ENCODE measurements at regions not wholly inside any gene's neighbourhood (a gene's known extent, or its start where the extent isn't known, plus 50 kb on each side); places are given as distances from the start of the nearest gene placed in this dataset.

GRCh38 chr1:143718021-143718420 is 253.8 kb downstream of the FAM72C start:
- Histone ChIP-seq H3K23me2 (ENCODE audit: low read depth, low read length) (no peaks in the 10 kb centered on the region), H3K23ac (ENCODE audit: insufficient read length) (no peak overlapping the region), H2BK120ac (replicated peaks; ENCODE audit: low read depth, low read length) (no peak overlapping the region), H4K5ac (ENCODE audit: insufficient read length, low read depth, low read length) (no peak overlapping the region), H3K4me2 (ENCODE audit: insufficient read depth in 1 of 2, low read depth in 2 of 2, low read length in 2 of 2) (no peak overlapping the region), H3K4me1 (replicated peaks in 1 of 4; ENCODE audit: control insufficient read depth in 3 of 4, insufficient read depth in 4 of 4, low read length in 3 of 4) (0 out of 7 replicates have a peak, but pooled peaks cover 0 to 2% (median 0%) of the 10 kb centered on the region in 4 experiments), H3K4me3 (ENCODE audit: extremely low read depth in 1 of 4, insufficient read depth in 2 of 4, low read depth in 3 of 4, low read length in 4 of 4) (no peak overlapping the region), H2AK5ac (ENCODE audit: low read depth, low read length) (no peak overlapping the region), H3K14ac (ENCODE audit: insufficient read length) (no peak overlapping the region), H2BK15ac (ENCODE audit: low read length) (no peak overlapping the region), H4K91ac (replicated peaks; ENCODE audit: insufficient read length, low read length) (no peak overlapping the region), H3K56ac (replicated peaks; ENCODE audit: insufficient read length, low read depth, low read length) (no peak overlapping the region), H3K27ac (ENCODE audit: low read depth, low read length) (no peak overlapping the region), H2BK12ac (ENCODE audit: low read depth, low read length) (no peak overlapping the region), H3K79me2 (ENCODE audit: control insufficient read depth in 1 of 2, insufficient read depth in 2 of 2, low read length in 2 of 2) (no peaks in the 10 kb centered on the region), H2AFZ (ENCODE audit: low read length) (no peak overlapping the region), H2BK20ac (ENCODE audit: low read length) (no peak overlapping the region), H3K9ac (replicated peaks in 1 of 4; ENCODE audit: extremely low read depth in 1 of 4, low read depth in 3 of 4, low read length in 3 of 4) (no peak overlapping the region), H3K36me3 (ENCODE audit: control insufficient read depth in 2 of 4, insufficient read depth in 4 of 4, low read length in 3 of 4) (no peaks in the 10 kb centered on the region), H3K27me3 (replicated peaks in 1 of 4; ENCODE audit: control insufficient read depth in 3 of 4, extremely low read depth in 1 of 4, insufficient read depth in 3 of 4, low read length in 3 of 4) (no peaks in the 10 kb centered on the region), H3K18ac (ENCODE audit: extremely low read depth, low read length) (no peak overlapping the region), H3K79me1 (ENCODE audit: low read depth, low read length) (no peaks in the 10 kb centered on the region), H4K8ac (ENCODE audit: extremely low read depth, insufficient read depth, low read length) (no peak overlapping the region), H2BK5ac (ENCODE audit: low read depth, low read length) (no peak overlapping the region), H3K9me3 (ENCODE audit: insufficient read depth in 2 of 2, low read depth in 1 of 2, low read length in 1 of 2) (peaks cover 0 to 36% of the 10 kb centered on the region in 2 experiments; a peak in 2 of 4 replicates), H4K20me1 (replicated peaks in 1 of 2; ENCODE audit: control insufficient read depth in 1 of 2, insufficient read depth in 2 of 2, low read length in 2 of 2) (no peaks in the 10 kb centered on the region), H3K4ac (replicated peaks; ENCODE audit: insufficient read length, low read depth, low read length) (no peak overlapping the region)
- 92% methylated on average over 5 of the region's 16 CpGs; no CpG with 5 or more reads in 1 of the 2 experiments for WGBS, 2 experiments (ENCODE audit: extremely low coverage in 1 of 2, insufficient coverage in 1 of 2, insufficient read length in 1 of 2, insufficient replicate concordance in 2 of 2, low coverage in 1 of 2, low lambda C conversion rate in 2 of 2, missing lambda C conversion rate in 1 of 2)
- DNase-seq (ENCODE audit: low read depth in 1 of 2, low spot score in 2 of 2) (no peak), FAIRE-seq (no peak)
- TF ChIP-seq POU5F1 (IDR thresholded peaks at IDR 0.05; ENCODE audit: low read depth, low read length) (no peak), BCL11A (IDR thresholded peaks at IDR 0.05; ENCODE audit: low read depth in 2 of 2, low read length in 2 of 2) (no peak), HDAC6 (IDR thresholded peaks at IDR 0.05; ENCODE audit: low read depth, low read length) (no peak), YY1 (IDR thresholded peaks at IDR 0.05; ENCODE audit: low read depth, low read length) (no peak), KDM1A (IDR thresholded peaks at IDR 0.05; ENCODE audit: borderline replicate concordance, low read length) (no peak), SIN3A (conservative IDR thresholded peaks at IDR 0.05 in 1 of 2, IDR thresholded peaks at IDR 0.05 in 1 of 2; ENCODE audit: low read depth in 1 of 2, low read length in 2 of 2) (no peak), TAF1 (IDR thresholded peaks at IDR 0.05; ENCODE audit: low read depth, low read length) (no peak), CEBPB (IDR thresholded peaks at IDR 0.05; ENCODE audit: low read depth, low read length) (no peak)
- ChIA-PET CTCF (ENCODE audit: partially characterized antibody) (no interaction called here), POLR2A (ENCODE audit: partially characterized antibody) (no interaction called here)
